ENCODE measurements at regions not wholly inside any gene's neighbourhood (a gene's known extent, or its start where the extent isn't known, plus 50 kb on each side); places are given as distances from the start of the nearest gene placed in this dataset.
"Not testable (repeated sequence)": the region's sequence is repeated elsewhere in the genome, so short reads cannot be mapped to it uniquely, and the experiment has no call there.

- not testable (repeated sequence) for TF ChIP-seq CTCF (IDR thresholded peaks at IDR 0.05; ENCODE audit: low read length); EZH2 (optimal IDR thresholded peaks at IDR 0.05; ENCODE audit: low read depth, low read length); EZH2phosphoT487 (IDR thresholded peaks at IDR 0.05; ENCODE audit: low read length)
Observed at GRCh38 chr2:87500951-87501350, 246.9 kb upstream of the PLGLB2 start.

Data from MM.1S (cell line).